ENCODE measurements at regions not wholly inside any gene's neighbourhood (a gene's known extent, or its start where the extent isn't known, plus 50 kb on each side); places are given as distances from the start of the nearest gene placed in this dataset.

GRCh38 chr16:86357303-86357702 is 153.0 kb upstream of the FOXF1 start:
- TF ChIP-seq CTCF (IDR thresholded peaks at IDR 0.05; ENCODE audit: low read depth, low read length) (no peak), POLR2A (IDR thresholded peaks at IDR 0.05; ENCODE audit: extremely low read depth, insufficient read length) (no peak), MAX (IDR thresholded peaks at IDR 0.05; ENCODE audit: low read depth, low read length) (no peak), MYC (IDR thresholded peaks at IDR 0.05; ENCODE audit: low read depth, low read length) (no peak)
